HepG2 (cell line): ENCODE measurements at regions not wholly inside any gene's neighbourhood (a gene's known extent, or its start where the extent isn't known, plus 50 kb on each side); places are given as distances from the start of the nearest gene placed in this dataset.

Source experiments
- ATAC-seq: fragments of 200-7000 bp; cut with Tn5 transposase; 3 replicates; pipeline ENCODE4 v1.9.1; 2020; ENCODE audit warnings: mild to moderate bottlenecking, moderate library complexity
- BruUV-seq: library from RNA; stranded (reverse); fragments of 400-500 nt; replicated peaks from 2 replicates; lab custom pipeline; 2021; lab: Mats Ljungman, UMichigan
- CTCF ChIA-PET: fragments of 300-600 bp; formaldehyde crosslinking; extraction: SDS; loops from one replicate; lab custom pipeline; 2021; ENCODE audit warnings: low total read pairs, inconsistent platforms, low intra/inter-chr PET ratio; lab: Yijun Ruan, JAX
- POLR2A ChIA-PET: fragments of 350-600 bp; sonication (Branson Sonifier 250); formaldehyde crosslinking; loops from one replicate; lab custom pipeline; 2020; ENCODE audit warnings: antibody characterized with exemption, inconsistent platforms; lab: Yijun Ruan, JAX
- DNase-seq: peaks from one replicate; pipeline ENCODE4 v3.0.0-alpha.2; 2015; ENCODE audit warnings: low spot score
- FAIRE-seq: peaks from 3 replicates; lab custom pipeline; 2011; peaks lifted over from hg19 to GRCh38; lab: Jason Lieb, UNC
- H2AFZ ChIP-seq: one replicate; pipeline ENCODE4 v1.6.1; 2011; ENCODE audit warnings: low read length, inconsistent platforms
- H3K27ac ChIP-seq: fragments of 300-600 bp; 3 replicates; pipeline ENCODE4 v1.8.0; 2011; ENCODE audit warnings: mixed run types, mild to moderate bottlenecking, mixed read lengths, low read length, inconsistent platforms; ENCODE audit not compliant: insufficient read depth; ENCODE audit errors: extremely low read length
- H3K27me3 ChIP-seq, 2 experiments: fragments of 200-600 bp in 1 of 2; 2 replicates in 1 of 2; 3 replicates in 1 of 2; pipeline versions ENCODE4 v1.6.0 to v1.8.0; 2011; ENCODE audit warnings: low read length in 2 of 2, mild to moderate bottlenecking in 2 of 2, moderate library complexity in 2 of 2, inconsistent platforms in 1 of 2; ENCODE audit not compliant: insufficient read depth in 2 of 2, control insufficient read depth in 1 of 2
- H3K36me3 ChIP-seq, 2 experiments: fragments of 200-600 bp in 1 of 2; replicated peaks in 1 of 2; 2 replicates in 1 of 2; 3 replicates in 1 of 2; pipeline versions ENCODE4 v1.5.1 to v1.8.0; 2011; ENCODE audit warnings: low read length in 2 of 2, inconsistent platforms in 1 of 2; ENCODE audit not compliant: insufficient read depth in 2 of 2, control insufficient read depth in 1 of 2
- H3K4me1 ChIP-seq: 2 replicates; pipeline ENCODE4 v1.5.1; 2012; ENCODE audit warnings: low read length, inconsistent platforms; ENCODE audit not compliant: insufficient read depth
- H3K4me2 ChIP-seq: 2 replicates; pipeline ENCODE4 v1.6.0; 2011; ENCODE audit warnings: low read depth, low read length, inconsistent platforms
- H3K4me3 ChIP-seq, 3 experiments: fragments of 200-600 bp in 1 of 3; sonication (generic), shearing (Covaris generic) in 1 of 3; replicated peaks in 1 of 3; 2 replicates each; pipeline ENCODE4 v1.5.1; 2011 to 2016; ENCODE audit warnings: low read length in 3 of 3, inconsistent platforms in 2 of 3, low read depth in 2 of 3, mild to moderate bottlenecking in 2 of 3, control low read depth in 1 of 3, mixed read lengths in 1 of 3; ENCODE audit not compliant: insufficient read depth in 1 of 3
- H3K79me2 ChIP-seq: one replicate; pipeline ENCODE4 v1.6.1; 2011; ENCODE audit warnings: low read length, inconsistent platforms; ENCODE audit not compliant: insufficient read depth
- H3K9ac ChIP-seq: 2 replicates; pipeline ENCODE4 v1.6.0; 2011; ENCODE audit warnings: mild to moderate bottlenecking, low read depth, low read length, inconsistent platforms; ENCODE audit not compliant: insufficient read depth
- H3K9me3 ChIP-seq: 2 replicates; pipeline ENCODE4 v1.5.1; 2012; ENCODE audit warnings: mild to moderate bottlenecking, low read length
- H4K20me1 ChIP-seq: 2 replicates; pipeline ENCODE4 v1.6.0; 2011; ENCODE audit warnings: inconsistent platforms, mild to moderate bottlenecking, low read length, moderate library complexity; ENCODE audit not compliant: insufficient read depth
- AGO2 ChIP-seq: fragments of 200-400 bp; formaldehyde crosslinking; optimal IDR thresholded peaks from 2 replicates; pipeline ENCODE3; 2017; ENCODE audit warnings: mild to moderate bottlenecking, low read depth, low read length, moderate library complexity
- GMEB1 ChIP-seq: sonication (generic); formaldehyde crosslinking; IDR thresholded peaks from 2 replicates; pipeline ENCODE4 v1.5.1; 2020; ENCODE audit warnings: missing genetic modification reagents, mild to moderate bottlenecking, borderline replicate concordance
- GTF2F1 ChIP-seq: fragments of 150-350 bp; IDR thresholded peaks from 2 replicates; pipeline ENCODE4 v1.6.1; 2014; ENCODE audit warnings: low read length
- NR0B2 ChIP-seq: sonication (generic); formaldehyde crosslinking; IDR thresholded peaks from 2 replicates; pipeline ENCODE4 v1.4.0; 2020; ENCODE audit warnings: mild to moderate bottlenecking, missing genetic modification reagents
- TCF7L2 ChIP-seq: IDR thresholded peaks from 2 replicates; pipeline ENCODE4 v1.6.1; 2011; ENCODE audit warnings: mild to moderate bottlenecking, low read depth, low read length, moderate library complexity
- YEATS4 ChIP-seq: sonication (generic); formaldehyde crosslinking; IDR thresholded peaks from 2 replicates; pipeline ENCODE4 v1.4.0; 2020; ENCODE audit warnings: missing genetic modification reagents, borderline replicate concordance
- ZFP91 ChIP-seq: sonication (generic); formaldehyde crosslinking; IDR thresholded peaks from 2 replicates; pipeline ENCODE4 v1.9.0; 2022; ENCODE audit warnings: missing genetic modification reagents, mild to moderate bottlenecking, borderline replicate concordance
- ZNF354B ChIP-seq: sonication (generic); formaldehyde crosslinking; IDR thresholded peaks from 2 replicates; pipeline ENCODE4 v1.8.0; 2022; ENCODE audit warnings: mild to moderate bottlenecking, missing genetic modification reagents
- WGBS: methylation state at CpG from one replicate; pipeline ENCODE4 v1.1.6; 2017; ENCODE audit warnings: low lambda C conversion rate; 5-methylcytosine and 5-hydroxymethylcytosine counted together
- in situ Hi-C: cut with HindIII; loops from 2 replicates; pipeline ENCODE4 v1.10.0; 2017; ENCODE audit warnings: low pct_unique_long_range_greater_than_20kb; ENCODE audit not compliant: extremely low pct_ligation_motif_present
- intact Hi-C: fragments of 100-400 bp; cut with micrococcal nuclease; formaldehyde crosslinking; loops from one replicate; pipeline ENCODE4 v1.10.0; 2022; ENCODE audit not compliant: unreplicated experiment

- H3K9me3 ChIP-seq: peaks cover 2% of the 10 kb centered on the region; the same call in 1 of the 2 replicates
- no peak for TF ChIP-seq TCF7L2
- no peak for TF ChIP-seq GTF2F1
- TF ChIP-seq ZNF354B (CRISPR knock-in tag): no peak
- TF ChIP-seq GMEB1 (CRISPR knock-in tag): no peak
- TF ChIP-seq NR0B2: no peak
- no peaks in the 10 kb centered on the region for H3K36me3 ChIP-seq
- ATAC-seq (no peak), FAIRE-seq (no peak), DNase-seq (no peak)
- H3K4me3 ChIP-seq: no peak overlapping the region
- intact Hi-C loops (no loop called here), in situ Hi-C loops (no loop called here)
- CTCF ChIA-PET: no interaction called here
- H3K27ac ChIP-seq: no peak overlapping the region
- H2AFZ ChIP-seq: no peak overlapping the region
- no peak overlapping the region for H3K4me2 ChIP-seq
- POLR2A ChIA-PET: no interaction called here
- no peaks in the 10 kb centered on the region for H3K79me2 ChIP-seq
- H3K27me3 ChIP-seq: no peaks in the 10 kb centered on the region
- WGBS: 75% methylated on average over 4 of the region's 4 CpGs
- H3K9ac ChIP-seq: no peak overlapping the region
- no peaks in the 10 kb centered on the region for H4K20me1 ChIP-seq
- no TSS peak for BruUV-seq
- H3K4me1 ChIP-seq: peaks cover 32% of the 10 kb centered on the region
These were observed 228.2 kb downstream of the SOX9 start for GRCh38 chr17:72349011-72349410.

- in situ Hi-C loops: no loop called here
These were observed 228.7 kb downstream of the SOX9 start for GRCh38 chr17:72349491-72349995.

More at GRCh38 chr17:72349491-72349995, 228.7 kb downstream of the SOX9 start:
- Histone ChIP-seq H3K27me3 (no peaks in the 10 kb centered on the region), H4K20me1 (no peaks in the 10 kb centered on the region), H3K36me3 (no peaks in the 10 kb centered on the region), H3K79me2 (no peaks in the 10 kb centered on the region), H3K27ac (no peak overlapping the region), H3K9me3 (peaks cover 5% of the 10 kb centered on the region; the same call in 1 of the 2 replicates), H2AFZ (no peak overlapping the region), H3K9ac (no peak overlapping the region), H3K4me2 (no peak overlapping the region), H3K4me3 (no peak overlapping the region), H3K4me1 (peaks cover 32% of the 10 kb centered on the region)
- DNase-seq (no peak), FAIRE-seq (no peak), ATAC-seq (no peak)
- POLR2A ChIA-PET: no interaction called here
- CTCF ChIA-PET: no interaction called here
- TF ChIP-seq AGO2 (peak; percentile 21), YEATS4 (CRISPR knock-in tag) (no peak), ZFP91 (peak; percentile 22; the same call in 1 of the 2 replicates)
- WGBS: 87% methylated on average over 13 of the region's 13 CpGs
- intact Hi-C loops: no loop called here
- BruUV-seq: no TSS peak
